ENCODE measurements at regions not wholly inside any gene's neighbourhood (a gene's known extent, or its start where the extent isn't known, plus 50 kb on each side); places are given as distances from the start of the nearest gene placed in this dataset.

DNA sequence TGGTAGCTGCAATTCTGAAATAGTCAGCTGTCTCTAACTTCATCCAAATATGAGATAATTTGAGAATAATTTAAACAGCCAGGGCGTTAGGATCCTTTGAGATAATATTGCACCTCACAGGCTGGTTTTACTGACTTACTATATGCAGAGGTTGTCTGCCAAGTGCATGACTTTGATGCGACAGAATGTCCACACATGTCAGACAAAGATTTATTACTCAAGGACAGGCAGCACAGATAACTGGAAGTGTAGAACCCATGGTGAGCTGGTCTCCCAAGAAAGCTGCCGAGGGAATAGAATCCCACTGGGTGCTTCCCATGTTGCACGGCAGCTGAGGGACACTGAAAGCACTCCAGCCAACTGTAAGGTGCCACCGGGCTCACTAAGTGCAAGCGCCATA, 166.2 kb upstream of the GALNTL6 start:
- no peaks in the 10 kb centered on the region for H3K27me3 ChIP-seq (ENCODE audit: control insufficient read depth, insufficient read depth, low read length)
- peaks cover 35% of the 10 kb centered on the region for H3K9me3 ChIP-seq (ENCODE audit: control insufficient read depth, insufficient read depth, low read length)
- ChIA-PET CTCF (no interaction called here), POLR2A (no interaction called here)
- no peak overlapping the region for H3K4me3 ChIP-seq (ENCODE audit: low read depth, low read length)
- DNase-seq (ENCODE audit: low read depth, low spot score): no peak
- H3K27ac ChIP-seq (ENCODE audit: low read depth, low read length): no peak overlapping the region
- TF ChIP-seq, protein P1, sequence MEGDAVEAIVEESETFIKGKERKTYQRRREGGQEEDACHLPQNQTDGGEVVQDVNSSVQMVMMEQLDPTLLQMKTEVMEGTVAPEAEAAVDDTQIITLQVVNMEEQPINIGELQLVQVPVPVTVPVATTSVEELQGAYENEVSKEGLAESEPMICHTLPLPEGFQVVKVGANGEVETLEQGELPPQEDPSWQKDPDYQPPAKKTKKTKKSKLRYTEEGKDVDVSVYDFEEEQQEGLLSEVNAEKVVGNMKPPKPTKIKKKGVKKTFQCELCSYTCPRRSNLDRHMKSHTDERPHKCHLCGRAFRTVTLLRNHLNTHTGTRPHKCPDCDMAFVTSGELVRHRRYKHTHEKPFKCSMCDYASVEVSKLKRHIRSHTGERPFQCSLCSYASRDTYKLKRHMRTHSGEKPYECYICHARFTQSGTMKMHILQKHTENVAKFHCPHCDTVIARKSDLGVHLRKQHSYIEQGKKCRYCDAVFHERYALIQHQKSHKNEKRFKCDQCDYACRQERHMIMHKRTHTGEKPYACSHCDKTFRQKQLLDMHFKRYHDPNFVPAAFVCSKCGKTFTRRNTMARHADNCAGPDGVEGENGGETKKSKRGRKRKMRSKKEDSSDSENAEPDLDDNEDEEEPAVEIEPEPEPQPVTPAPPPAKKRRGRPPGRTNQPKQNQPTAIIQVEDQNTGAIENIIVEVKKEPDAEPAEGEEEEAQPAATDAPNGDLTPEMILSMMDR (IDR thresholded peaks at IDR 0.05; ENCODE audit: low read depth, low read length): no peak

DNA sequence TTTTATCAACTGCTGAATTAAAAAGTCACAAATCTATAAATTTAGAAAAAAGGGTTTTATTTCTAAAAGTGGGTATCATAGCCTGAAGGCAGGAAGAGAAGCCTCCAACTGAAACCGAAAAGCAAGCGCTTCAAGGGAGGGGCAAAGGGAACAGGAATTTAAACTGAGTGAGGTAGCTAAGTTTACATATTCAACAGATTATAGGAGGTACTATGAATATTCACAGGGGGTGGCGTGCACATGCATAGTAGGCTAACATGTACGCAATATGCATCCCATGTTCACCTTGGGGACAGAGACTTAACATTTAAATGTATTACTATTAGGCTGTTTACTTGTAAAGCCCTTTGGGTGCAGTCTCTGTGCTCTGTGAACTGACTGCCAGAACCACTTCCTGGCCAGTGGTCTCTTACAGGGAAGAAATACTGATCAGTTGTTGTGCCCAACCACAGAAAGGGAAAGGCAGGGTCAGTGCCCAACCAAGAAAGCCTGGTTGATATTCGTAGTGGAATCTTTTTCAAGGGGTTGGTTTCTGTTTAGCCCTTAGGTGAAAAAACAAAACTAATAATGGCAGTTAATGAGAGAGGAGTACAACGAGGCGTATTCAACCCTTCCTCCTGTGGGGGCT, 168.7 kb upstream of the GALNTL6 start:
- TF ChIP-seq, protein P1 (IDR thresholded peaks at IDR 0.05; ENCODE audit: low read depth, low read length): no peak
- peaks cover 25% of the 10 kb centered on the region for H3K9me3 ChIP-seq (ENCODE audit: control insufficient read depth, insufficient read depth, low read length)
- H3K4me3 ChIP-seq (ENCODE audit: low read depth, low read length): no peak overlapping the region
- DNase-seq (ENCODE audit: low read depth, low spot score): no peak
- CTCF ChIA-PET: no interaction called here
- H3K27me3 ChIP-seq (ENCODE audit: control insufficient read depth, insufficient read depth, low read length): no peaks in the 10 kb centered on the region
- POLR2A ChIA-PET: no interaction called here
- no peak overlapping the region for H3K27ac ChIP-seq (ENCODE audit: low read depth, low read length)

- ChIA-PET CTCF (no interaction called here), POLR2A (no interaction called here)
- TF ChIP-seq, protein P1 (IDR thresholded peaks at IDR 0.05; ENCODE audit: low read depth, low read length): no peak
- Histone ChIP-seq H3K27ac (ENCODE audit: low read depth, low read length) (no peak overlapping the region), H3K9me3 (ENCODE audit: control insufficient read depth, insufficient read depth, low read length) (peaks cover 10% of the 10 kb centered on the region), H3K4me3 (ENCODE audit: low read depth, low read length) (no peak overlapping the region), H3K27me3 (ENCODE audit: control insufficient read depth, insufficient read depth, low read length) (no peaks in the 10 kb centered on the region)
- no peak for DNase-seq (ENCODE audit: low read depth, low spot score)
Observed at GRCh38 chr4:171639540-171639939, 173.7 kb upstream of the GALNTL6 start.

GRCh38 chr4:171636606-171637005, 176.6 kb upstream of the GALNTL6 start:
- ChIA-PET POLR2A (no interaction called here), CTCF (interaction anchor here (0.6 kb wide), 1 partner anchor 209 kb away, joined by 4 read pairs; no protein-coding TSS in a partner anchor)
- no peak overlapping the region for H3K4me3 ChIP-seq (ENCODE audit: low read depth, low read length)
- no peak for DNase-seq (ENCODE audit: low read depth, low spot score)
- H3K27me3 ChIP-seq (ENCODE audit: control insufficient read depth, insufficient read depth, low read length): no peaks in the 10 kb centered on the region
- H3K27ac ChIP-seq (ENCODE audit: low read depth, low read length): no peak overlapping the region
- TF ChIP-seq, protein P1 (IDR thresholded peaks at IDR 0.05; ENCODE audit: low read depth, low read length): no peak
- peaks cover 3% of the 10 kb centered on the region; the same call in 1 of the 2 replicates for H3K9me3 ChIP-seq (ENCODE audit: control insufficient read depth, insufficient read depth, low read length)

GRCh38 chr4:171629737-171630136, 183.5 kb upstream of the GALNTL6 start:
- no peak overlapping the region for H3K4me3 ChIP-seq (ENCODE audit: low read depth, low read length)
- ChIA-PET POLR2A (no interaction called here), CTCF (no interaction called here)
- DNase-seq (ENCODE audit: low read depth, low spot score): no peak
- no peaks in the 10 kb centered on the region for H3K27me3 ChIP-seq (ENCODE audit: control insufficient read depth, insufficient read depth, low read length)
- H3K9me3 ChIP-seq (ENCODE audit: control insufficient read depth, insufficient read depth, low read length): peaks cover 5% of the 10 kb centered on the region
- no peak overlapping the region for H3K27ac ChIP-seq (ENCODE audit: low read depth, low read length)
- TF ChIP-seq, protein P1 (IDR thresholded peaks at IDR 0.05; ENCODE audit: low read depth, low read length): no peak
